LNCAP (cell line): ENCODE measurements at regions not wholly inside any gene's neighbourhood (a gene's known extent, or its start where the extent isn't known, plus 50 kb on each side); places are given as distances from the start of the nearest gene placed in this dataset.

ENCODE experiments used
- CTCF ChIP-seq: fragments of 450-650 bp; IDR thresholded peaks from 2 replicates; pipeline ENCODE4 v1.5.1; 2017; ENCODE audit warnings: mild to moderate bottlenecking

DNA sequence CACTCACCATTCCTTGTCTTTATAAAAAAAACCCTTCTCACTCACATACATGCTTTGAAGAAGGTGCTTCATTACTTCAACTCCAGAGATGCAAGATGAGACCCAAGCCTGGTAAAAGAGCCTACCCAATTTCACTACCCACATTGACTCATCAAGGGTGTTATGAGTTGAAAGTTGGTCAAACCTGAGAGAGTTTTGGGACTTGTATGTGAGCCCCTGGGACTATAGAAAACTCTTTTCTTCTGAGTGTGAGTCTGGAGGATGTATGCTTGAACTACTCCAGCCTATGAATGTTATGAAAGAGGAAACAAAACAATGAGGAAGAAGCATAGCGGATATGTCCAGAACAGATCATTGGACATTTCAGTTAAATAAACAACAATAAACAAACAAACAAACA is 106.5 kb upstream of the SATB1 start:
- TF ChIP-seq CTCF, result no peak

DNA sequence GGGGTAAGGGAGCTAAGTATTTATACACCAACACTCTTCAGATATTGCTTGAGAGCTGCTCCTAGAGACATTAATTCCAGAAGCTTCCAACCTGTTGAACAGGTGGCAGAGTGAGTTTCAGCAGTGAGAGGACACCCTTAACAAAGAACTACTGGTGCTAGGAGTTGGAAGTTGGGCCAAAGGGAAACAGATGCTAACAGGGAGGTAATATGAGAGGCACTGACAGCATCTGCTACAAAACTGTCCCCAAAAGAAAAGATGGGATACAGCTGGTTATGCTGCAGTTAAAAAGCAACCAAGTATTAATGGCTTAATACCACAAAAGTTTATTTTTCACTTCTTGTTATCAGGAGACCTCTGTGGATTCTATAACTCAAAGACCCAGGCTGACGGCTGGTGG is 104.5 kb upstream of the SATB1 start:
- no peak for TF ChIP-seq CTCF

DNA sequence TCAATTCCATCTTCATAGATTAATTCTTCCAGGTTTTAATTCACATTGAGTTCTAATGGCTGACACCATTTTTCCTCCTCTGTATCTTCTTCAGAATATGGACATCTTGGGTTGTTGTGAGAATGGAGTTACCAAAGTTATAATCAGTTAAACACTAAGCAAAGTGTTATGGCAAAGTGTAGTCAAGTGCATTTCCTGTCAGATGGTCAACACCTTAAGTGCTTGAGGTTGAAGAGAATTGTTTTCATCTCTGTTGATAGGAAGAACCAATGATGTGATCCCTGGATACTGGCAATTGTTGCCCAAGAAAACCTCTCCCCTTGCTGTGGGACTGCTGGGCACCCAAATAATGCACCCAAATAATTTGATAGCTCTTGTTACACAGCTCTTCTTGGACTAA is 102.6 kb upstream of the SATB1 start:
- TF ChIP-seq CTCF, result no peak

DNA sequence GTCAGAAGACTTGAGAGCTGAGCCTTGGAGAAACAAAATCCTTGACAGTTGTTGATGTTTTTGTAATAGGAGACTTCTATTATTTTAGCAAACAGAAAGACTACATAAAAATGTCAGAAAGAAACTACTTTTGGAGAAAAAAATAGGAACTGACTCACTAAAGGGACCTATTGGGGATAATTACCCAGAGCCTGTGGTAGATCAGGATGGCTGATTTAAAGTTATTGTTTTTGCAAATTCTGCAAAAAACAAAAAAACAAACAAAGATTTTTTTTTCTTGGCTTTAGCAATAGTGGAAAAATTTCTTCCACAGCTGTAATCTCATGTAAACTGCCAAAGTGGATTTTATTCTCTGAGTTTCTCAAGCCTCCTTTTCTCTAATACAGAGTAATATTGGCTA is 101.5 kb upstream of the SATB1 start:
- no peak for TF ChIP-seq CTCF

GRCh38 chr3:18513091-18513490 is 88.0 kb upstream of the SATB1 start:
- TF ChIP-seq CTCF, result no peak

- TF ChIP-seq CTCF, result no peak
Observed at GRCh38 chr3:18512007-18512406, 86.9 kb upstream of the SATB1 start.

DNA sequence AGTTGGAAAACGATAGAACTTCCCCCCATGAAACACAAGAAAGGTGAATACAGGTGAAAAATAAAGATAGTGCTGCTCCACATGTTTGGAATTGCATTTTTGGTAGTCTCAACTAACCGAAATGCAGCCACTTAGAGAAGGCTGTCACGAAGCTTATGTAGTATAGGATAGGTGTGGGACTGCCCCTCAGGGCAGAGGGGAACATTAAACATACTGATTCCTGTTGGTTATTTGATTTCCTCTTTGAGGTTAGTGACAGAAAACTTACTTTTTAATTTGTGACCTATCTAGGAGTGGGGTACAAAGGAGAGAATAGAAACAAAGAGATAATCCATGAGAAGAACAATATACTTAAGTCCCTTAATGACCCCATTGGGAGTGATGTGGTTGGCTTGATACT is 85.8 kb upstream of the SATB1 start:
- no peak for TF ChIP-seq CTCF

DNA sequence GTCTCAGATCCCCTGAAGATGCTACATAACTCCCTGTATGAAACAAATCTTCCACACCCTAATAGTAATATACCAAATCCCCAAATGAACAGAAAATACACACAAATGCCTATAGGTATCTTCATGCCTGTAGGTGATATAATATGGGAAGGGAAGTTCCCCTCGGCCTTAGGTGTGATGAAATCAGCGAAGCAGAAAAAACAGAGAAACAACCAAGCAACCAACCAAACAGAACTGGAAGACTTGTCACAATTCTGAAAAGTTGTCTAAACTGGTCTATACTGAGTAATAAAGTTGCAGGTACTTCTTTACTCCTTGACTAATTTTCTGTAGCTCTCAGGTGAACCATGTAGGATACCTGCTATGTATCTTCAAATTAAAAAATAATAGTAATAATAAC is 82.2 kb upstream of the SATB1 start:
- no peak for TF ChIP-seq CTCF
